H1 (cell line): ENCODE measurements at regions not wholly inside any gene's neighbourhood (a gene's known extent, or its start where the extent isn't known, plus 50 kb on each side); places are given as distances from the start of the nearest gene placed in this dataset.
A peak's percentile ranks its signal among the peaks of the same experiment; 100 is the strongest.

Experiments used
- CTCF ChIA-PET: fragments of 300-600 bp; sonication (Branson Sonifier 250); formaldehyde crosslinking; loops from one replicate; lab custom pipeline; 2021; ENCODE audit not compliant: partially characterized antibody; lab: Charles Lee
- POLR2A ChIA-PET: fragments of 300-600 bp; sonication (Branson Sonifier 250); formaldehyde crosslinking; loops from one replicate; lab custom pipeline; 2021; ENCODE audit warnings: inconsistent platforms; ENCODE audit not compliant: partially characterized antibody; lab: Charles Lee
- DNase-seq, 2 experiments: peaks; one replicate each; pipeline versions ENCODE4 v3.0.0 to v3.0.0-alpha.2; 2010 to 2022; ENCODE audit warnings: low spot score in 2 of 2, low read depth in 1 of 2, mixed read lengths in 1 of 2
- FAIRE-seq: peaks from 2 replicates; lab custom pipeline; 2011; peaks lifted over from hg19 to GRCh38; lab: Jason Lieb, UNC
- H2AFZ ChIP-seq: 2 replicates; pipeline ENCODE4 v1.8.1; 2012; ENCODE audit warnings: low read length, inconsistent platforms
- H2AK5ac ChIP-seq: 2 replicates; pipeline ENCODE4 v1.6.1; 2013; ENCODE audit warnings: low read depth, low read length
- H2BK120ac ChIP-seq: replicated peaks from 2 replicates; pipeline ENCODE3; 2013; ENCODE audit warnings: low read depth, low read length, inconsistent platforms
- H2BK12ac ChIP-seq: 2 replicates; pipeline ENCODE4 v1.6.1; 2013; ENCODE audit warnings: low read depth, low read length
- H2BK15ac ChIP-seq: 2 replicates; pipeline ENCODE4 v1.6.1; 2013; ENCODE audit warnings: low read length
- H2BK20ac ChIP-seq: 2 replicates; pipeline ENCODE4 v1.6.1; 2013; ENCODE audit warnings: low read length
- H2BK5ac ChIP-seq: 2 replicates; pipeline ENCODE4 v1.6.1; 2013; ENCODE audit warnings: low read depth, low read length
- H3K14ac ChIP-seq: 2 replicates; pipeline ENCODE4 v1.6.1; 2013; ENCODE audit warnings: inconsistent platforms; ENCODE audit not compliant: insufficient read length
- H3K18ac ChIP-seq: 2 replicates; pipeline ENCODE4 v1.6.1; 2013; ENCODE audit warnings: low read length; ENCODE audit errors: extremely low read depth
- H3K23ac ChIP-seq: 2 replicates; pipeline ENCODE4 v1.6.1; 2013; ENCODE audit warnings: inconsistent platforms; ENCODE audit not compliant: insufficient read length
- H3K23me2 ChIP-seq: 2 replicates; pipeline ENCODE4 v1.6.1; 2013; ENCODE audit warnings: low read depth, low read length
- H3K27ac ChIP-seq: 2 replicates; pipeline ENCODE4 v1.6.1; 2011; ENCODE audit warnings: low read depth, low read length, inconsistent platforms
- H3K27me3 ChIP-seq, 4 experiments: replicated peaks in 1 of 4; 1 replicate in 1 of 4; 2 replicates in 3 of 4; pipeline versions ENCODE4 v1.6.1 to v1.8.1; 2011 to 2013; ENCODE audit warnings: low read length in 3 of 4, mild to moderate bottlenecking in 3 of 4, inconsistent platforms in 2 of 4, mixed read lengths in 2 of 4, moderate library complexity in 1 of 4; ENCODE audit not compliant: control insufficient read depth in 3 of 4, insufficient read depth in 3 of 4; ENCODE audit errors: extremely low read depth in 1 of 4
- H3K36me3 ChIP-seq, 4 experiments: 2 replicates each; pipeline versions ENCODE4 v1.6.1 to v1.8.1; 2011 to 2013; ENCODE audit warnings: mild to moderate bottlenecking in 4 of 4, low read length in 3 of 4, moderate library complexity in 2 of 4, control low read depth in 1 of 4, inconsistent platforms in 1 of 4; ENCODE audit not compliant: insufficient read depth in 4 of 4, control insufficient read depth in 2 of 4
- H3K4ac ChIP-seq: replicated peaks from 2 replicates; pipeline ENCODE3; 2013; ENCODE audit warnings: low read length, low read depth, mixed read lengths, inconsistent platforms; ENCODE audit not compliant: insufficient read length
- H3K4me1 ChIP-seq, 4 experiments: replicated peaks in 1 of 4; 1 replicate in 1 of 4; 2 replicates in 3 of 4; pipeline versions ENCODE4 v1.6.1 to v1.8.1; 2011 to 2013; ENCODE audit warnings: low read length in 3 of 4, inconsistent platforms in 2 of 4, mixed read lengths in 1 of 4; ENCODE audit not compliant: insufficient read depth in 4 of 4, control insufficient read depth in 3 of 4
- H3K4me2 ChIP-seq, 2 experiments: 2 replicates each; pipeline versions ENCODE4 v1.6.1 to v1.8.1; 2011 to 2013; ENCODE audit warnings: low read depth in 2 of 2, low read length in 2 of 2, control low read depth in 1 of 2, inconsistent platforms in 1 of 2, mild to moderate bottlenecking in 1 of 2; ENCODE audit not compliant: insufficient read depth in 1 of 2
- H3K4me3 ChIP-seq, 4 experiments: fragments of 200-600, 300-600 bp in 1 of 4; sonication (generic), shearing (Covaris generic), sonication (Bioruptor Twin) in 1 of 4; 2 replicates each; pipeline versions ENCODE4 v1.5.1 to v1.8.1; 2011 to 2016; ENCODE audit warnings: low read length in 4 of 4, low read depth in 3 of 4, control low read depth in 2 of 4, inconsistent platforms in 2 of 4, mild to moderate bottlenecking in 2 of 4, mixed read lengths in 1 of 4, moderate library complexity in 1 of 4; ENCODE audit not compliant: insufficient read depth in 2 of 4; ENCODE audit errors: extremely low read depth in 1 of 4
- H3K56ac ChIP-seq: replicated peaks from 2 replicates; pipeline ENCODE3; 2013; ENCODE audit warnings: low read depth, mild to moderate bottlenecking, mixed read lengths, low read length, inconsistent platforms; ENCODE audit not compliant: insufficient read length
- H3K79me1 ChIP-seq: 2 replicates; pipeline ENCODE4 v1.6.1; 2013; ENCODE audit warnings: low read depth, low read length, control low read depth
- H3K79me2 ChIP-seq, 2 experiments: 2 replicates each; pipeline versions ENCODE4 v1.6.1 to v1.8.1; 2012 to 2013; ENCODE audit warnings: low read length in 2 of 2, mild to moderate bottlenecking in 2 of 2, inconsistent platforms in 1 of 2; ENCODE audit not compliant: insufficient read depth in 2 of 2, control insufficient read depth in 1 of 2
- H3K9ac ChIP-seq, 4 experiments: replicated peaks in 1 of 4; 1 replicate in 1 of 4; 2 replicates in 3 of 4; pipeline versions ENCODE4 v1.6.1 to v1.8.1; 2011 to 2013; ENCODE audit warnings: low read depth in 3 of 4, low read length in 3 of 4, control low read depth in 2 of 4, mild to moderate bottlenecking in 2 of 4, moderate library complexity in 2 of 4, inconsistent platforms in 1 of 4; ENCODE audit errors: extremely low read depth in 1 of 4
- H3K9me3 ChIP-seq, 2 experiments: 2 replicates each; pipeline versions ENCODE4 v1.6.1 to v1.8.1; 2012 to 2013; ENCODE audit warnings: mild to moderate bottlenecking in 2 of 2, moderate library complexity in 2 of 2, control low read depth in 1 of 2, inconsistent platforms in 1 of 2, low read depth in 1 of 2, low read length in 1 of 2, mixed read lengths in 1 of 2; ENCODE audit not compliant: insufficient read depth in 2 of 2
- H4K20me1 ChIP-seq, 2 experiments: replicated peaks in 1 of 2; 2 replicates each; pipeline versions ENCODE3 to v1.8.1; 2011 to 2013; ENCODE audit warnings: inconsistent platforms in 2 of 2, low read length in 2 of 2, mild to moderate bottlenecking in 1 of 2; ENCODE audit not compliant: insufficient read depth in 2 of 2, control insufficient read depth in 1 of 2
- H4K5ac ChIP-seq: 2 replicates; pipeline ENCODE4 v1.6.1; 2013; ENCODE audit warnings: low read length, low read depth, mixed read lengths, inconsistent platforms; ENCODE audit not compliant: insufficient read length
- H4K8ac ChIP-seq: 2 replicates; pipeline ENCODE4 v1.8.0; 2013; ENCODE audit warnings: mild to moderate bottlenecking, moderate library complexity, low read length, inconsistent platforms; ENCODE audit not compliant: insufficient read depth; ENCODE audit errors: extremely low read depth
- H4K91ac ChIP-seq: replicated peaks from 2 replicates; pipeline ENCODE3; 2013; ENCODE audit warnings: low read length, mixed read lengths, inconsistent platforms; ENCODE audit not compliant: insufficient read length
- KDM1A ChIP-seq: fragments of 200-600, 300-600 bp; sonication (generic); IDR thresholded peaks from 2 replicates; pipeline ENCODE4 v1.7.1; 2016; ENCODE audit warnings: mild to moderate bottlenecking, low read length, borderline replicate concordance
- PHF8 ChIP-seq: fragments of 200-600 bp; sonication (generic); conservative IDR thresholded peaks from 2 replicates; pipeline ENCODE4 v1.7.1; 2012; ENCODE audit warnings: low read depth, mild to moderate bottlenecking, inconsistent platforms, low read length, moderate library complexity
- SP4 ChIP-seq: IDR thresholded peaks from 2 replicates; pipeline ENCODE4 v1.6.1; 2012; ENCODE audit warnings: low read length, inconsistent platforms
- SUZ12 ChIP-seq: fragments of 200-600 bp; sonication (generic); IDR thresholded peaks from 2 replicates; pipeline ENCODE4 v1.6.1; 2012; ENCODE audit warnings: mild to moderate bottlenecking, inconsistent platforms, low read length, moderate library complexity, mixed read lengths
- TBP ChIP-seq: IDR thresholded peaks from 2 replicates; pipeline ENCODE4 v1.6.1; 2011; ENCODE audit warnings: low read depth, low read length, improper control_type of control experiment
- WGBS, 2 experiments: shearing (Covaris generic) in 1 of 2; methylation state at CpG; one replicate each; pipeline versions ENCODE4 v1.1.6 to v1.1.7; 2013 to 2015; ENCODE audit warnings: low lambda C conversion rate in 2 of 2, mixed read lengths in 2 of 2, inconsistent platforms in 1 of 2, low coverage in 1 of 2, missing lambda C conversion rate in 1 of 2; ENCODE audit not compliant: insufficient replicate concordance in 2 of 2, insufficient coverage in 1 of 2, insufficient read length in 1 of 2; ENCODE audit errors: extremely low coverage in 1 of 2, missing lambda C conversion rate in 1 of 2; 5-methylcytosine and 5-hydroxymethylcytosine counted together

- no peak overlapping the region for H4K5ac ChIP-seq
- no peak overlapping the region for H2BK12ac ChIP-seq
- DNase-seq (peak in 1 of 2 experiments; percentile 24), FAIRE-seq (no peak)
- H3K23ac ChIP-seq: no peak overlapping the region
- no peak overlapping the region for H2BK5ac ChIP-seq
- 0 out of 7 replicates have a peak, but pooled peaks cover 0 to 4% (median 0%) of the 10 kb centered on the region in 4 experiments for H3K4me1 ChIP-seq
- H2BK120ac ChIP-seq: no peak overlapping the region
- no peak overlapping the region for H2AK5ac ChIP-seq
- H3K4me3 ChIP-seq: no peak overlapping the region
- H3K14ac ChIP-seq: no peak overlapping the region
- no peaks in the 10 kb centered on the region for H3K36me3 ChIP-seq
- H4K20me1 ChIP-seq: no peaks in the 10 kb centered on the region
- H3K56ac ChIP-seq: no peak overlapping the region
- no peak overlapping the region for H3K9ac ChIP-seq
- H3K27ac ChIP-seq: no peak overlapping the region
- H3K9me3 ChIP-seq: no peaks in the 10 kb centered on the region
- H4K8ac ChIP-seq: no peak overlapping the region
- H2BK15ac ChIP-seq: no peak overlapping the region
- no peak overlapping the region for H3K4me2 ChIP-seq
- no peak overlapping the region for H2AFZ ChIP-seq
- H4K91ac ChIP-seq: no peak overlapping the region
- no peaks in the 10 kb centered on the region for H3K79me1 ChIP-seq
- no peaks in the 10 kb centered on the region for H3K79me2 ChIP-seq
- no peak overlapping the region for H2BK20ac ChIP-seq
- H3K23me2 ChIP-seq: no peaks in the 10 kb centered on the region
- 86% methylated on average over 15 of the region's 15 CpGs; no CpG with 5 or more reads in 1 of the 2 experiments for WGBS, 2 experiments
- H3K18ac ChIP-seq: no peak overlapping the region
- H3K4ac ChIP-seq: no peak overlapping the region
- H3K27me3 ChIP-seq: no peaks in the 10 kb centered on the region
- POLR2A ChIA-PET: no interaction called here
- TF ChIP-seq TBP (no peak), SUZ12 (no peak), KDM1A (no peak), SP4 (no peak), PHF8 (no peak)
- CTCF ChIA-PET: no interaction called here
Measured at GRCh38 chr6:1237636-1238035, 74.3 kb upstream of the FOXQ1 start.
